K562 (cell line): ENCODE measurements at regions not wholly inside any gene's neighbourhood (a gene's known extent, or its start where the extent isn't known, plus 50 kb on each side); places are given as distances from the start of the nearest gene placed in this dataset.

Source experiments
- CTCF ChIP-seq, 3 experiments: IDR thresholded peaks in 2 of 3; conservative IDR thresholded peaks in 1 of 3; 2 replicates each; pipeline ENCODE4 v1.5.1; 2011 to 2012; ENCODE audit warnings: low read length in 3 of 3, mild to moderate bottlenecking in 3 of 3, control low read depth in 2 of 3, improper control_type of control experiment in 1 of 3, inconsistent platforms in 1 of 3, low read depth in 1 of 3, mixed read lengths in 1 of 3, moderate library complexity in 1 of 3; ENCODE audit not compliant: insufficient read depth in 2 of 3
- GTF2F1 ChIP-seq: IDR thresholded peaks from 2 replicates; pipeline ENCODE4 v1.6.1; 2011; ENCODE audit warnings: low read depth, low read length, improper control_type of control experiment
- HMGXB4 ChIP-seq: sonication (generic); formaldehyde crosslinking; IDR thresholded peaks from 2 replicates; pipeline ENCODE4 v1.8.1; 2023; ENCODE audit warnings: mild to moderate bottlenecking, missing genetic modification reagents
- L3MBTL2 ChIP-seq: fragments of 450-650 bp; IDR thresholded peaks from 2 replicates; pipeline ENCODE4 v1.6.1; 2016; ENCODE audit warnings: mild to moderate bottlenecking, moderate library complexity
- POLR2A ChIP-seq: fragments of 450-650 bp; conservative IDR thresholded peaks from 2 replicates; pipeline ENCODE4 v1.6.1; 2016
- TAF1 ChIP-seq: IDR thresholded peaks from 2 replicates; pipeline ENCODE4 v1.6.1; 2011; ENCODE audit warnings: mild to moderate bottlenecking, low read length, moderate library complexity; ENCODE audit not compliant: insufficient read depth, control insufficient read depth, severe bottlenecking; ENCODE audit errors: extremely low read depth
- ZNF518B ChIP-seq: fragments of 250-450 bp; sonication (Bioruptor Pico); IDR thresholded peaks from 2 replicates; pipeline ENCODE4 v1.5.0; 2021; ENCODE audit warnings: mild to moderate bottlenecking, moderate library complexity
- ZNF780A ChIP-seq: fragments of 250-450 bp; sonication (Bioruptor Pico); IDR thresholded peaks from 2 replicates; pipeline ENCODE4 v1.5.0; 2021; ENCODE audit warnings: mild to moderate bottlenecking

GRCh38 chr3:16066975-16067374 lies 107.5 kb upstream of the GALNT15 start:
- TF ChIP-seq L3MBTL2 (no peak), ZNF518B (CRISPR knock-in tag) (no peak), ZNF780A (CRISPR knock-in tag) (no peak), GTF2F1 (no peak), TAF1 (no peak), POLR2A (no peak), HMGXB4 (CRISPR knock-in tag) (no peak), CTCF (IDR thresholded peaks at IDR 0.05 in 2 of 3, conservative IDR thresholded peaks at IDR 0.05 in 1 of 3; ENCODE audit: insufficient read depth in 2 of 3, low read depth in 1 of 3, low read length in 3 of 3) (no peak)
